VCaP (cell line): ENCODE measurements at regions not wholly inside any gene's neighbourhood (a gene's known extent, or its start where the extent isn't known, plus 50 kb on each side); places are given as distances from the start of the nearest gene placed in this dataset.

Source experiments
- H3K27ac ChIP-seq: fragments of 450-650 bp; 2 replicates; pipeline ENCODE4 v1.5.1; 2017
- TF ChIP-seq, protein P1 (sequence below): fragments of 450-650 bp; conservative IDR thresholded peaks from 2 replicates; pipeline ENCODE4 v1.5.1; 2017; ENCODE audit warnings: mild to moderate bottlenecking, moderate library complexity

DNA sequence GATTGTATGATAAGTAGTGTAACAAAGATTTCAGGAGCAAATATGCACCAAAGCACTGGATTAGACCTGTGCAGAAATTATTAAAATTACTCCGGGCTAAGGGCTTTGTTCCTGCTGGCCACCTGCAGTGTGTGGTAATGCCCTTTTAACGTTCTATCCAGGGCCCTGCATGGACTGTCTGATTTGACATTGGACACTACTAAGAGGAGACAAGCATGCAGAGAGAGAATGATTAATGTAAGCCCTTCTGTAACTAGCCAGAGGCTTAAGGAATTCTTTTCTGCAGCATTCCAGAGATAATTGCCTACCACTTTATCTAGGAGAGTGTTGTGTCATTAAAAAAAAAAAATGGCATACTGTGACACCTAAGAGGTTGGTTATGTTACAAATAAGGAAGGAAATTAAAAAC lies 117.0 kb downstream of the PCDH7 start:
- no peak overlapping the region for H3K27ac ChIP-seq
- TF ChIP-seq, protein P1, sequence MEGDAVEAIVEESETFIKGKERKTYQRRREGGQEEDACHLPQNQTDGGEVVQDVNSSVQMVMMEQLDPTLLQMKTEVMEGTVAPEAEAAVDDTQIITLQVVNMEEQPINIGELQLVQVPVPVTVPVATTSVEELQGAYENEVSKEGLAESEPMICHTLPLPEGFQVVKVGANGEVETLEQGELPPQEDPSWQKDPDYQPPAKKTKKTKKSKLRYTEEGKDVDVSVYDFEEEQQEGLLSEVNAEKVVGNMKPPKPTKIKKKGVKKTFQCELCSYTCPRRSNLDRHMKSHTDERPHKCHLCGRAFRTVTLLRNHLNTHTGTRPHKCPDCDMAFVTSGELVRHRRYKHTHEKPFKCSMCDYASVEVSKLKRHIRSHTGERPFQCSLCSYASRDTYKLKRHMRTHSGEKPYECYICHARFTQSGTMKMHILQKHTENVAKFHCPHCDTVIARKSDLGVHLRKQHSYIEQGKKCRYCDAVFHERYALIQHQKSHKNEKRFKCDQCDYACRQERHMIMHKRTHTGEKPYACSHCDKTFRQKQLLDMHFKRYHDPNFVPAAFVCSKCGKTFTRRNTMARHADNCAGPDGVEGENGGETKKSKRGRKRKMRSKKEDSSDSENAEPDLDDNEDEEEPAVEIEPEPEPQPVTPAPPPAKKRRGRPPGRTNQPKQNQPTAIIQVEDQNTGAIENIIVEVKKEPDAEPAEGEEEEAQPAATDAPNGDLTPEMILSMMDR = no peak

DNA sequence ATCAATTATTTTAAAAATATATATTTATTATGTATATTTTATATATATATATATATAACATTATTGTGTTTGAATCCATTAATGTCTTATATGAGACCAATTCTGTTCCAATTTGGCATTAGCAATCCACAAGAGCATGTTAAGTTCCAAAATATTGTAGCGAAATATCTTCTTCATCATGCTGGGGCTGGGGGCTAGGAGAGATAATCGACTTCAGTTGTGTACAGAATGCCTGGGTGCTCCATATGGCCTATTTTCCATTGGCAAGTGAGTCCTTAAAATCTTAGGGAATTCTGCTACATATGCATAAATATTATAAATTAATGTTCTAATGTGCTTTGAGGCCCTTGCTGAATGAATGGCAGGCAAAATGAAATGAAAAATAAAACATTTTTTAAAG lies 117.7 kb downstream of the PCDH7 start:
- TF ChIP-seq, protein P1 = no peak
- no peak overlapping the region for H3K27ac ChIP-seq

GRCh38 chr4:30838331-30838730 lies 118.2 kb downstream of the PCDH7 start:
- no peak overlapping the region for H3K27ac ChIP-seq
- TF ChIP-seq, protein P1 = no peak

- H3K27ac ChIP-seq = no peak overlapping the region
- TF ChIP-seq, protein P1 = no peak
Observed at GRCh38 chr4:30839583-30840520, 119.7 kb downstream of the PCDH7 start.

DNA sequence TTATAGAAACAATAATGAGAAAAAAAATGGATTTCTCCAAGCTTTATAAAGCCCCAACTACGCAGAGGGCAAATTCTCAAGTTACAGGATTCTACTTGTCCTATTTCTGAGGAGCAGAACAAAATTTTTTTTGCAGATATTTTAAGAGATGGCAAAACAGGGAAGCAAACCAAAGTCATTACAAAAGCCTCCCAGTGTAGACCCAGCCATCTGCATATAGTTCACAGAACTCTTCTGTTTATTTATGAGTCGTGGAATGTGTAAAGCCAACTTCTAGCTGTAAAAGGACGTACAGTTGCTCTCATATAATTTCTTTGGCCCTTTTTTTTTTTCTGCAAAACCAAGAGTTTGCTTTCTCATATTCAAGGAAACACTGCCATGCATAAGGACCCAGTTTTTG lies 120.4 kb downstream of the PCDH7 start:
- H3K27ac ChIP-seq = no peak overlapping the region
- TF ChIP-seq, protein P1 = no peak

DNA sequence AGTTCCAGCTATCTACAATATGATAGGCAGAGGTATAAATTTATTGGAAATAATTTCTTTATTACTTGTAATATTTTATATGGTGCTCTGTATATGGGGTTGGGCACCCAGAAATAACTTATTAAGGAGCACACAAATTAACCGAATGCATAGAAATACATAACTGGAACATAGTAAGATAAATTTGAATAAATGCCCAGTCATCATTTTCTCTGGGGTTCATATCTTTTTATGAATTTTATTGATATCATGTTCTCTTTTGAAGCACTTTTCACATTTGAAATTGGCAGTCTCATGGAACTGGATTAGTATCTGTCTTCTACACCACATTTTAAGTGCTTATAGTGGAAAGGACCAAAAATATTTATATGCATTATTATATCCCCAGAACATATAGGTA lies 122.0 kb downstream of the PCDH7 start:
- no peak overlapping the region for H3K27ac ChIP-seq
- TF ChIP-seq, protein P1 = no peak

- TF ChIP-seq, protein P1 = no peak
Observed at GRCh38 chr4:30842689-30843088, 122.5 kb downstream of the PCDH7 start.

More at GRCh38 chr4:30842689-30843088, 122.5 kb downstream of the PCDH7 start:
- H3K27ac ChIP-seq = no peak overlapping the region
